ENCODE measurements at regions not wholly inside any gene's neighbourhood (a gene's known extent, or its start where the extent isn't known, plus 50 kb on each side); places are given as distances from the start of the nearest gene placed in this dataset.

DNA sequence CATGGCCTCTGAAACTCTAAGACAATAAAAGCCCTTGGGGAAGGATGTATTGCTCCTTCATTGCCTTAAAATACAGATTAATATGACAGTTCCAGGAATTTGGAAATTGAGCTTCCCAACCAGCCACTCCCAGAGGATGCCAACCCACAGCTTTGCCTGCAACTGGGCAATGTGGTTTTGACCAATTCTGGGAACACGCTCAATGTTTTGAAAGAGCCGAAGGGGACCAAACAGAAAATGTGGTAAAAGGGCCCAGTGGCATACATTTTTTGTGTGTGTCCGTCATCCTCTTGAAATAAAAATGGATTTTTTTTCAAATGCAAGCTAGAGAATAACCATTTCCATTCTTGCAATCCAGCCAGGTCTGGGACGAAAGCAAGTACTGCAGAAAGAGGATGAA, 88.3 kb upstream of the PLEKHG7 start:
- no peaks in the 10 kb centered on the region for H3K27me3 ChIP-seq (ENCODE audit: insufficient read depth, insufficient read length)
- H3K36me3 ChIP-seq (ENCODE audit: insufficient read depth, insufficient read length, low read length): no peaks in the 10 kb centered on the region
- no peaks in the 10 kb centered on the region for H3K4me1 ChIP-seq (ENCODE audit: insufficient read depth, insufficient read length)
- no peaks in the 10 kb centered on the region for H3K9me3 ChIP-seq (ENCODE audit: insufficient read depth, low read length)
- no peak overlapping the region for H3K4me3 ChIP-seq (ENCODE audit: insufficient read length, low read depth)
- no peak for TF ChIP-seq YY1 (IDR thresholded peaks at IDR 0.05; ENCODE audit: insufficient read depth, insufficient read length)
- TF ChIP-seq ZNF274 (IDR thresholded peaks at IDR 0.05; ENCODE audit: low read depth, low read length): no peak
- no peak for TF ChIP-seq SUZ12 (IDR thresholded peaks at IDR 0.05; ENCODE audit: extremely low read depth, insufficient read depth, insufficient read length)
- H3K9ac ChIP-seq (ENCODE audit: insufficient read length, low read depth): no peak overlapping the region
- no peak for DNase-seq (ENCODE audit: low read depth, low spot score)

GRCh38 chr12:92614001-92614400, 88.8 kb upstream of the PLEKHG7 start:
- Histone ChIP-seq H3K27me3 (ENCODE audit: insufficient read depth, insufficient read length) (no peaks in the 10 kb centered on the region), H3K9me3 (ENCODE audit: insufficient read depth, low read length) (no peaks in the 10 kb centered on the region), H3K4me3 (ENCODE audit: insufficient read length, low read depth) (no peak overlapping the region), H3K9ac (ENCODE audit: insufficient read length, low read depth) (no peak overlapping the region), H3K36me3 (ENCODE audit: insufficient read depth, insufficient read length, low read length) (no peaks in the 10 kb centered on the region), H3K4me1 (ENCODE audit: insufficient read depth, insufficient read length) (no peaks in the 10 kb centered on the region)
- no peak for TF ChIP-seq SUZ12 (IDR thresholded peaks at IDR 0.05; ENCODE audit: extremely low read depth, insufficient read depth, insufficient read length)
- TF ChIP-seq ZNF274 (IDR thresholded peaks at IDR 0.05; ENCODE audit: low read depth, low read length): no peak
- TF ChIP-seq YY1 (IDR thresholded peaks at IDR 0.05; ENCODE audit: insufficient read depth, insufficient read length): no peak
- no peak for DNase-seq (ENCODE audit: low read depth, low spot score)

GRCh38 chr12:92612611-92613010, 90.2 kb upstream of the PLEKHG7 start:
- Histone ChIP-seq H3K4me3 (ENCODE audit: insufficient read length, low read depth) (no peak overlapping the region), H3K27me3 (ENCODE audit: insufficient read depth, insufficient read length) (no peaks in the 10 kb centered on the region), H3K36me3 (ENCODE audit: insufficient read depth, insufficient read length, low read length) (no peaks in the 10 kb centered on the region), H3K9ac (ENCODE audit: insufficient read length, low read depth) (no peak overlapping the region), H3K4me1 (ENCODE audit: insufficient read depth, insufficient read length) (no peaks in the 10 kb centered on the region), H3K9me3 (ENCODE audit: insufficient read depth, low read length) (no peaks in the 10 kb centered on the region)
- no peak for TF ChIP-seq SUZ12 (IDR thresholded peaks at IDR 0.05; ENCODE audit: extremely low read depth, insufficient read depth, insufficient read length)
- no peak for DNase-seq (ENCODE audit: low read depth, low spot score)

GRCh38 chr12:92608151-92609091, 94.4 kb upstream of the PLEKHG7 start:
- no peaks in the 10 kb centered on the region for H3K36me3 ChIP-seq (ENCODE audit: insufficient read depth, insufficient read length, low read length)
- H3K9me3 ChIP-seq (ENCODE audit: insufficient read depth, low read length): no peaks in the 10 kb centered on the region
- no peak overlapping the region for H3K4me3 ChIP-seq (ENCODE audit: insufficient read length, low read depth)
- TF ChIP-seq YY1 (IDR thresholded peaks at IDR 0.05; ENCODE audit: insufficient read depth, insufficient read length) (no peak), SUZ12 (IDR thresholded peaks at IDR 0.05; ENCODE audit: extremely low read depth, insufficient read depth, insufficient read length) (no peak)
- no peak overlapping the region for H3K9ac ChIP-seq (ENCODE audit: insufficient read length, low read depth)
- no peaks in the 10 kb centered on the region for H3K27me3 ChIP-seq (ENCODE audit: insufficient read depth, insufficient read length)
- no peaks in the 10 kb centered on the region for H3K4me1 ChIP-seq (ENCODE audit: insufficient read depth, insufficient read length)
- DNase-seq (ENCODE audit: low read depth, low spot score): peak; percentile 15

DNA sequence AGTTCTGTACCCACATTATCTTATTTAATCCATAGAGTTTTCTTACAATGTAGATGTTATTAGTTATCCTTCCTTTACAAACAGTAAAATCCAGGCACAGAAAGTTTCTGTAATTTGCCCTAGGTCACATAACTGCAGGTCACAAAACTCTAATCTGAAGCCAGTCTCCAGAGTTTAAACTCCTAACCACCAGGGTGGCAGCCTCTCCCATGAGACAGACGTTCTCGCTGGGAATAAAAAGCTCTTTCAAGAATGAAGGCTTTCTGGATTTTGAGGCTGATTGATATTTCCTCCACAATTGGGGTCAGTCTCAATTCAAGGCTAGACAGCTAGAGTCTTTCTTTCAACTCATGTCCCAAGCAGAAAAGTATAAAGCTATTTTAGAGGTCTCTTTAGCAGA, 95.8 kb upstream of the PLEKHG7 start:
- Histone ChIP-seq H3K4me3 (ENCODE audit: insufficient read length, low read depth) (no peak overlapping the region), H3K9ac (ENCODE audit: insufficient read length, low read depth) (no peak overlapping the region), H3K9me3 (ENCODE audit: insufficient read depth, low read length) (peaks cover 9% of the 10 kb centered on the region; the same call in 1 of the 2 replicates), H3K4me1 (ENCODE audit: insufficient read depth, insufficient read length) (no peaks in the 10 kb centered on the region), H3K27me3 (ENCODE audit: insufficient read depth, insufficient read length) (no peaks in the 10 kb centered on the region), H3K36me3 (ENCODE audit: insufficient read depth, insufficient read length, low read length) (no peaks in the 10 kb centered on the region)
- DNase-seq (ENCODE audit: low read depth, low spot score): no peak
- TF ChIP-seq SUZ12 (IDR thresholded peaks at IDR 0.05; ENCODE audit: extremely low read depth, insufficient read depth, insufficient read length): no peak
- TF ChIP-seq ZNF274 (IDR thresholded peaks at IDR 0.05; ENCODE audit: low read depth, low read length): no peak
- no peak for TF ChIP-seq YY1 (IDR thresholded peaks at IDR 0.05; ENCODE audit: insufficient read depth, insufficient read length)

DNA sequence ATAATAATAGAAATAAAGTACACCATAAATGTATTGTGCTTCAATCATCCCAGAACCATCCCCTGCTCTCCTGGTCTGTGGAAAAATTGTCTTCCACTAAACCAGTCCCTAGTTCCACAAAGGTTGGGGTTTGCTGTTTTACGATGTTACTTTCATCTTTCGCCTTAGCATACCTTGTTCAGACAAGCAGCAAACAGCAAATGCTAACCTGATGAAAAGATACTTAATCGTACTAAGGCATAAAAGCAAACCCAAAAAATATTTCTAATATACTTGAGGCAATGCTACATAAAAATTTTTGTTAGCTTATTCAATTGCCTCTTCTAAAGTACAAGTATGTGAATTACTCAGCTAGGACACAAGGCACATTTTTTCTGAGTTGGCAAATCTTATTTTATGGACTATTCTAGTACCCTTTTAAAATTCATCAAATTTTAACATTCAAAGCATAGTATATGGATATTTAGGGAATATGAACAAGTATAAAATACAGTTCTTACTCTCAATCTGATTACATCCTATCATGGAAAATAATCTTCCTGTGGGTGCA, 97.1 kb upstream of the PLEKHG7 start:
- H3K27me3 ChIP-seq (ENCODE audit: insufficient read depth, insufficient read length): no peaks in the 10 kb centered on the region
- H3K9ac ChIP-seq (ENCODE audit: insufficient read length, low read depth): no peak overlapping the region

DNA sequence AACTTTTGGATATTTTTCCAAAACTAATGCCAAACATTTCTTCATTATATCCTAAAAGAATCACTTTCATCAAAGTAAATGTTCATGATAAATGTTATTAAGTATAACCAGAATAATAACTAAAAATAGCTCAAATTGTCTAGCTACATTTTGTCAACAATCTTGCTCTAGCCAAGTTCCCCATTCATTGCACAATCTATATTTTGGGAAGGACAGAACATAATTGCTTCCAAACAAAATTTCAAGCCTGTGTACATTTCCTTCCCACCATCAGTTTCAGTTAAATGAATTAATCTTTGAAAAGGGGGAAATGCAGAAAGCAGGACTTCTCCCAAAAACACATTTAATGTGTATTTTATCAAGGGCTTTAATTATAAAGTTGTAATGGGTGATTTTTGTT, 98.0 kb upstream of the PLEKHG7 start:
- TF ChIP-seq YY1 (IDR thresholded peaks at IDR 0.05; ENCODE audit: insufficient read depth, insufficient read length) (no peak), ZNF274 (IDR thresholded peaks at IDR 0.05; ENCODE audit: low read depth, low read length) (no peak), SUZ12 (IDR thresholded peaks at IDR 0.05; ENCODE audit: extremely low read depth, insufficient read depth, insufficient read length) (no peak)

More for the DNA sequence above, 97.1 kb upstream of the PLEKHG7 start:
- no peaks in the 10 kb centered on the region for H3K36me3 ChIP-seq (ENCODE audit: insufficient read depth, insufficient read length, low read length)
- H3K4me1 ChIP-seq (ENCODE audit: insufficient read depth, insufficient read length): no peaks in the 10 kb centered on the region
- DNase-seq (ENCODE audit: low read depth, low spot score): no peak
- H3K9me3 ChIP-seq (ENCODE audit: insufficient read depth, low read length): peaks cover 13% of the 10 kb centered on the region
- no peak for TF ChIP-seq YY1 (IDR thresholded peaks at IDR 0.05; ENCODE audit: insufficient read depth, insufficient read length)
- TF ChIP-seq SUZ12 (IDR thresholded peaks at IDR 0.05; ENCODE audit: extremely low read depth, insufficient read depth, insufficient read length): no peak
- TF ChIP-seq ZNF274 (IDR thresholded peaks at IDR 0.05; ENCODE audit: low read depth, low read length): no peak
- H3K4me3 ChIP-seq (ENCODE audit: insufficient read length, low read depth): no peak overlapping the region

More for the DNA sequence above, 98.0 kb upstream of the PLEKHG7 start:
- no peak overlapping the region for H3K4me3 ChIP-seq (ENCODE audit: insufficient read length, low read depth)
- H3K36me3 ChIP-seq (ENCODE audit: insufficient read depth, insufficient read length, low read length): no peaks in the 10 kb centered on the region
- no peak overlapping the region for H3K9ac ChIP-seq (ENCODE audit: insufficient read length, low read depth)
- H3K27me3 ChIP-seq (ENCODE audit: insufficient read depth, insufficient read length): no peaks in the 10 kb centered on the region
- H3K9me3 ChIP-seq (ENCODE audit: insufficient read depth, low read length): peaks cover 22% of the 10 kb centered on the region
- no peaks in the 10 kb centered on the region for H3K4me1 ChIP-seq (ENCODE audit: insufficient read depth, insufficient read length)
- DNase-seq (ENCODE audit: low read depth, low spot score): no peak
